ENCODE measurements at regions not wholly inside any gene's neighbourhood (a gene's known extent, or its start where the extent isn't known, plus 50 kb on each side); places are given as distances from the start of the nearest gene placed in this dataset.

- H3K27me3 ChIP-seq: no peaks in the 10 kb centered on the region
- H3K4me3 ChIP-seq: no peak overlapping the region
- WGBS: 46% methylated on average over 4 of the region's 4 CpGs
Measured at GRCh38 chr4:115323106-115323707, 209.8 kb upstream of the NDST4 start.

GRCh38 chr4:115315182-115315581 is 201.8 kb upstream of the NDST4 start:
- Histone ChIP-seq H3K27me3 (no peaks in the 10 kb centered on the region), H3K4me3 (no peak overlapping the region), H3K36me3 (no peaks in the 10 kb centered on the region), H3K9me3 (no peaks in the 10 kb centered on the region), H3K4me1 (no peaks in the 10 kb centered on the region), H3K27ac (no peak overlapping the region)
- WGBS: 85% methylated on average over 4 of the region's 4 CpGs
- TF ChIP-seq POLR2A (IDR thresholded peaks at IDR 0.05) (no peak), POLR2AphosphoS5 (IDR thresholded peaks at IDR 0.05) (no peak), EP300 (IDR thresholded peaks at IDR 0.05) (no peak), CTCF (IDR thresholded peaks at IDR 0.05) (no peak)
- no peak for DNase-seq (ENCODE audit: low spot score in 2 of 2)

More at GRCh38 chr4:115323106-115323707, 209.8 kb upstream of the NDST4 start:
- Histone ChIP-seq H3K27ac (no peak overlapping the region), H3K4me1 (no peaks in the 10 kb centered on the region), H3K9me3 (no peaks in the 10 kb centered on the region), H3K36me3 (no peaks in the 10 kb centered on the region)
- DNase-seq (ENCODE audit: low spot score in 2 of 2): no peak
- TF ChIP-seq POLR2AphosphoS5 (IDR thresholded peaks at IDR 0.05) (no peak), POLR2A (IDR thresholded peaks at IDR 0.05) (no peak), EP300 (IDR thresholded peaks at IDR 0.05) (no peak), CTCF (IDR thresholded peaks at IDR 0.05) (no peak)

- WGBS: 25% methylated on average over 2 of the region's 2 CpGs
- no peak for DNase-seq (ENCODE audit: low spot score in 2 of 2)
- Histone ChIP-seq H3K9me3 (no peaks in the 10 kb centered on the region), H3K4me3 (no peak overlapping the region), H3K27me3 (no peaks in the 10 kb centered on the region), H3K36me3 (no peaks in the 10 kb centered on the region), H3K4me1 (no peaks in the 10 kb centered on the region), H3K27ac (no peak overlapping the region)
- TF ChIP-seq POLR2AphosphoS5 (IDR thresholded peaks at IDR 0.05) (no peak), EP300 (IDR thresholded peaks at IDR 0.05) (no peak), POLR2A (IDR thresholded peaks at IDR 0.05) (no peak), CTCF (IDR thresholded peaks at IDR 0.05) (no peak)
Measured at GRCh38 chr4:115310641-115311040, 197.2 kb upstream of the NDST4 start.

- WGBS: 83% methylated on average over 1 of the region's 1 CpG
- TF ChIP-seq POLR2A (IDR thresholded peaks at IDR 0.05) (no peak), POLR2AphosphoS5 (IDR thresholded peaks at IDR 0.05) (no peak), EP300 (IDR thresholded peaks at IDR 0.05) (no peak), CTCF (IDR thresholded peaks at IDR 0.05) (no peak)
Measured at GRCh38 chr4:115294717-115295116, 181.3 kb upstream of the NDST4 start.

GRCh38 chr4:115293093-115293462 is 179.7 kb upstream of the NDST4 start:
- no peaks in the 10 kb centered on the region for H3K36me3 ChIP-seq
- no peaks in the 10 kb centered on the region for H3K27me3 ChIP-seq
- WGBS: 100% methylated on average over 1 of the region's 1 CpG
- no peaks in the 10 kb centered on the region for H3K4me1 ChIP-seq
- H3K4me3 ChIP-seq: no peak overlapping the region
- DNase-seq (ENCODE audit: low spot score in 2 of 2): no peak
- H3K9me3 ChIP-seq: no peaks in the 10 kb centered on the region
- no peak for TF ChIP-seq CTCF (IDR thresholded peaks at IDR 0.05)
- no peak for TF ChIP-seq EP300 (IDR thresholded peaks at IDR 0.05)
- TF ChIP-seq POLR2A (IDR thresholded peaks at IDR 0.05): no peak
- no peak for TF ChIP-seq POLR2AphosphoS5 (IDR thresholded peaks at IDR 0.05)
- no peak overlapping the region for H3K27ac ChIP-seq

More at GRCh38 chr4:115294717-115295116, 181.3 kb upstream of the NDST4 start:
- no peak for DNase-seq (ENCODE audit: low spot score in 2 of 2)
- H3K9me3 ChIP-seq: no peaks in the 10 kb centered on the region
- no peaks in the 10 kb centered on the region for H3K4me1 ChIP-seq
- H3K27me3 ChIP-seq: no peaks in the 10 kb centered on the region
- no peaks in the 10 kb centered on the region for H3K36me3 ChIP-seq
- no peak overlapping the region for H3K4me3 ChIP-seq
- no peak overlapping the region for H3K27ac ChIP-seq

Data from suprapubic skin (tissue), 4 donors.